ENCODE measurements at regions not wholly inside any gene's neighbourhood (a gene's known extent, or its start where the extent isn't known, plus 50 kb on each side); places are given as distances from the start of the nearest gene placed in this dataset.

- TF ChIP-seq POLR2A (IDR thresholded peaks at IDR 0.05; ENCODE audit: low read depth, low read length): no peak
- no peak for TF ChIP-seq TAF1 (IDR thresholded peaks at IDR 0.05; ENCODE audit: borderline replicate concordance, low read depth, low read length)
- TF ChIP-seq POLR2AphosphoS5 (IDR thresholded peaks at IDR 0.05; ENCODE audit: low read depth, low read length): no peak
Measured at GRCh38 chr1:173280899-173281660, 73.9 kb upstream of the TNFSF4 start.

Data from GM12892 (cell line).